Parathyroid adenoma (tissue), 2 donors: ENCODE measurements at regions not wholly inside any gene's neighbourhood (a gene's known extent, or its start where the extent isn't known, plus 50 kb on each side); places are given as distances from the start of the nearest gene placed in this dataset.

Source experiments
- H2AFZ ChIP-seq: fragments of 300-600 bp; sonication (generic); one replicate; pipeline ENCODE4 v1.7.0; 2017; ENCODE audit warnings: antibody characterized with exemption, mild to moderate bottlenecking
- H3K27ac ChIP-seq: fragments of 300-600 bp; sonication (generic); one replicate; pipeline ENCODE4 v1.7.0; 2017
- H3K27me3 ChIP-seq: fragments of 300-600 bp; sonication (generic); one replicate; pipeline ENCODE4 v1.7.0; 2017; ENCODE audit warnings: low read length; ENCODE audit not compliant: control insufficient read depth, insufficient read depth
- H3K36me3 ChIP-seq: fragments of 300-600 bp; sonication (generic); one replicate; pipeline ENCODE4 v1.7.0; 2017; ENCODE audit warnings: low read length; ENCODE audit not compliant: control insufficient read depth, insufficient read depth
- H3K4me1 ChIP-seq: fragments of 300-600 bp; sonication (generic); one replicate; pipeline ENCODE4 v1.7.0; 2017; ENCODE audit warnings: control low read depth
- H3K4me2 ChIP-seq: fragments of 300-600 bp; sonication (generic); one replicate; pipeline ENCODE4 v1.7.0; 2017; ENCODE audit warnings: low read length
- H3K4me3 ChIP-seq: fragments of 300-600 bp; sonication (generic); one replicate; pipeline ENCODE4 v1.7.0; 2017; ENCODE audit warnings: low read depth, low read length
- H3K79me2 ChIP-seq: fragments of 300-600 bp; sonication (generic); one replicate; pipeline ENCODE4 v1.7.0; 2017; ENCODE audit warnings: control low read depth
- H3K9ac ChIP-seq: fragments of 300-600 bp; sonication (generic); one replicate; pipeline ENCODE4 v1.7.0; 2017; ENCODE audit warnings: mild to moderate bottlenecking
- H3K9me3 ChIP-seq: fragments of 300-600 bp; sonication (generic); one replicate; pipeline ENCODE4 v1.7.0; 2017; ENCODE audit warnings: low read length; ENCODE audit not compliant: control insufficient read depth
- CTCF ChIP-seq: fragments of 300-600 bp; sonication (generic); IDR thresholded peaks from one replicate; pipeline ENCODE4 v1.7.0; 2017; ENCODE audit warnings: antibody characterized with exemption, mild to moderate bottlenecking
- donor health status: primary hyperparathyroidism.

GRCh38 chr9:29004988-29005387 lies 1431.7 kb upstream of the C9orf72 start:
- no peaks in the 10 kb centered on the region for H3K4me1 ChIP-seq
- no peaks in the 10 kb centered on the region for H3K9me3 ChIP-seq
- no peak overlapping the region for H2AFZ ChIP-seq
- no peak for TF ChIP-seq CTCF
- no peaks in the 10 kb centered on the region for H3K36me3 ChIP-seq
- no peaks in the 10 kb centered on the region for H3K79me2 ChIP-seq
- H3K4me2 ChIP-seq = no peak overlapping the region
- no peak overlapping the region for H3K9ac ChIP-seq
- no peaks in the 10 kb centered on the region for H3K27me3 ChIP-seq
- no peak overlapping the region for H3K27ac ChIP-seq
- no peak overlapping the region for H3K4me3 ChIP-seq

DNA sequence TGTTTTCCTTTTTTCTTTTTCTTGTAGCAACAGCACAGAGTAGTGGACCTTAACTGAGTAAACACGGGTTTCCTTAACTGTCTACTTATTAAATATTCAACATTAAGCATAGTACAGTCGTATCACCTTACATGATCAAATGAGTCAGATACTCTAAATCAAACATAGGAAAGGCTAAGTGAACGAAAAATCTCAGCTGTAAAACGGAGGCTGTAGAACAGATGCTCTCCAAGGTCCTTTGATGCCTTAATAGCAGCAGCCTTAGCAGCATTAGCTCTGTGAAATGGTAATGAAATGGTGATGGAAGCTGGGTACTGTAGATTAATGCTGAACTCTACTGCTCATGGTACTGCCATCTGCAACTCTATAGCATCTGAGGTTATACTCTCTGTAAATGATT lies 1433.3 kb upstream of the C9orf72 start:
- Histone ChIP-seq H3K36me3 (no peaks in the 10 kb centered on the region), H3K4me1 (no peaks in the 10 kb centered on the region), H3K27ac (no peak overlapping the region), H3K27me3 (no peaks in the 10 kb centered on the region), H3K9ac (no peak overlapping the region), H3K79me2 (no peaks in the 10 kb centered on the region), H3K4me2 (no peak overlapping the region), H2AFZ (no peak overlapping the region), H3K9me3 (no peaks in the 10 kb centered on the region), H3K4me3 (no peak overlapping the region)
- no peak for TF ChIP-seq CTCF

- H3K4me1 ChIP-seq = no peaks in the 10 kb centered on the region
- no peaks in the 10 kb centered on the region for H3K9me3 ChIP-seq
- no peak overlapping the region for H3K4me2 ChIP-seq
- H3K4me3 ChIP-seq = no peak overlapping the region
- no peaks in the 10 kb centered on the region for H3K27me3 ChIP-seq
- no peaks in the 10 kb centered on the region for H3K36me3 ChIP-seq
- H2AFZ ChIP-seq = no peak overlapping the region
- no peak overlapping the region for H3K27ac ChIP-seq
- TF ChIP-seq CTCF = no peak
- no peak overlapping the region for H3K9ac ChIP-seq
- H3K79me2 ChIP-seq = no peaks in the 10 kb centered on the region
These were observed 1439.6 kb upstream of the C9orf72 start for GRCh38 chr9:29012911-29013310.

GRCh38 chr9:29021632-29022031 lies 1448.4 kb upstream of the C9orf72 start:
- H3K9ac ChIP-seq = no peak overlapping the region
- H3K4me1 ChIP-seq = no peaks in the 10 kb centered on the region
- H3K27ac ChIP-seq = no peak overlapping the region
- TF ChIP-seq CTCF = no peak
- H3K36me3 ChIP-seq = no peaks in the 10 kb centered on the region
- no peak overlapping the region for H3K4me3 ChIP-seq
- H3K9me3 ChIP-seq = no peaks in the 10 kb centered on the region
- H2AFZ ChIP-seq = no peak overlapping the region
- no peaks in the 10 kb centered on the region for H3K27me3 ChIP-seq
- H3K4me2 ChIP-seq = no peak overlapping the region
- no peaks in the 10 kb centered on the region for H3K79me2 ChIP-seq

DNA sequence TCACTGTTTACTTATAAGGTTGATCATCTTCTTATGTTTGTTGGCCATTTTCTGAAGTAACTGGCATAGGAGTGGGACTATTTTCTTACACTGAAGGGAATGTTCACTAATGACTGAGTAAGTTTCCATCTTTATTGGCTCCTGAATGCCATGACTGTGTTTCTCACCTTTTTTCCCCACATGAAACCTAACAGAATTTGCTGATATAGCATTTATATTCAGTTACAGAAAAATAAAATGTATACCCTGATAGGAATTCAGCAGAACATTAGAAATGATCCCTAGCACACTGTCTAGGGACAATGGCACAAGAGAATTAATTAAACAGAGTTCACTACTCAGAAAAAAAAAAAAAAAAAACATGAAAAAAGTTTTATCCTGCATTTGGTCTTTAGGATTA lies 1465.1 kb upstream of the C9orf72 start:
- Histone ChIP-seq H2AFZ (no peak overlapping the region), H3K27ac (no peak overlapping the region), H3K79me2 (no peaks in the 10 kb centered on the region), H3K9me3 (no peaks in the 10 kb centered on the region), H3K4me1 (no peaks in the 10 kb centered on the region), H3K9ac (no peak overlapping the region), H3K4me2 (no peak overlapping the region), H3K27me3 (no peaks in the 10 kb centered on the region), H3K4me3 (no peak overlapping the region), H3K36me3 (no peaks in the 10 kb centered on the region)
- TF ChIP-seq CTCF = no peak
